NCI-H2081 (cell line): ENCODE measurements at regions not wholly inside any gene's neighbourhood (a gene's known extent, or its start where the extent isn't known, plus 50 kb on each side); places are given as distances from the start of the nearest gene placed in this dataset.

Experiments
- DNase-seq, 2 experiments: peaks; one replicate each; lab custom pipeline; 2025; lab: John Stamatoyannopoulos, UW

DNA sequence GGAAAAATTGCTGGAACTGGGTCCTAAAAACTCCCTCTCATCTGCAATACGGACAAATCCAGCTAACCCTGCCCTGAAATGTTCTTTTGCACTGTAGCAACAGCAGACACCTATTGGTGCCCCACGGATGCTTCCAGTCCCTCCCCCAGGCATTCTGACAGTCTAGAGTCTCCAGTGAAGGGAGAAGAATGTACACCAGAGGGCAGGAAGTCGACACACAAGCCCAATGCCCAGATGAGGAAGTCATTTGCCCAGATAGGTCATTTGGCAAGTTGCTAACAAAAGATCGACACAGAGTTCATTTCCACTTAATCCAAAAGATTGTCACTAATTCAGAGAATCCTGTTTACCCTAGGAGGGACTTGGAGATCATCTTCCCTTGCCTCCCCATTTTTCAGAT is 293.0 kb upstream of the PRDM1 start:
- DNase-seq, result no peak

DNA sequence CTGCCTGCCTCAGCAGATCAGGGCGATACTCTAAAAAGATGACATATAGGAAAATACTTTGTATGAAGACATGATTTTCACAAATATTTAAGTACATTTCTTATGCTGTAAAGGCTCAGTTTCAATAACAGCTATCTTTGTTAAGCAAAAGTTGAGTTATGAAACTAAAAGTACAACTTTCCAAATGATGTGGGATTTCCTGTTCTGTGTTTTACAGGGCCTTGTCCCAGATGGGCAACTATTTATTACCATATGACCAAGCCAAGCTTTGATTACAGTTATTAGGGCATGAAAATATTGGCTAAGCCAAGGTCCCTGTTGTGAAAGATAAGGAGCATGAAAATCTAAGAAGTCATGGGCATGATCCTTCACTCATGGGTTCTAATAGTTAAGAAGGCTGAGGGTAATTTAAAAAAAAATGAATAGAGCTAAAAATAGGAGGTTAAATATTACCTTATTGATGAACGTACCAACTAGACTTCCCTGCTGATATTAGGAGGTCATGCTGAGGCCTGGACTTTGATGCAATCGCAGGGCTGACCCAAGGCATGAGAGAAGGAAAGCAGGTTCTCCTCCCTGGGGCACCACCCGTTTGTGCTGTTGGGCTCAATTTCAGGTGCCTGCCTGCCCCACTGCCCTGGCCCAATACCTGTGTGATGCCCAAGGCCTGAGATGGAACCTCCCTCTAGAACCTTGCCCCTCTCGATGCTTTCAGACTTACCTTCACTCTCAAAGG is 294.4 kb upstream of the PRDM1 start:
- DNase-seq, result no peak

DNA sequence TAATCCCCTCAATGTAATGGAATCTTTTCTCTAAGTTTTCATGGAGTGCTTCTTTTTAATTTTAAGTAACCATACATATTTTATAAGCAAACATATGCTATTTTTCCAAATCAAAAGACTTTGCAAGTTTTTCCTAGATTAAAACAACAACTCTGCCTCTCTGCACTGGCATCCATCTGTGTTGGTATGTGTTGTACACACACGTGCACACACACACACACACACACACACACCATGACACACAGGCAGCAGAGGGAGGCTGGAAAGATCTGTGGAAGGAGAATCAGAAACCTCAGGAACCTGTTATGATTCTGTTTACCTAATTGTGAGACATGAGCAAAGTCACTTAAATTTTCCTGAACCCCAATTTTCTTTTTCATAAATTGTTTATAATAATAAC is 295.0 kb upstream of the PRDM1 start:
- no peak for DNase-seq

DNA sequence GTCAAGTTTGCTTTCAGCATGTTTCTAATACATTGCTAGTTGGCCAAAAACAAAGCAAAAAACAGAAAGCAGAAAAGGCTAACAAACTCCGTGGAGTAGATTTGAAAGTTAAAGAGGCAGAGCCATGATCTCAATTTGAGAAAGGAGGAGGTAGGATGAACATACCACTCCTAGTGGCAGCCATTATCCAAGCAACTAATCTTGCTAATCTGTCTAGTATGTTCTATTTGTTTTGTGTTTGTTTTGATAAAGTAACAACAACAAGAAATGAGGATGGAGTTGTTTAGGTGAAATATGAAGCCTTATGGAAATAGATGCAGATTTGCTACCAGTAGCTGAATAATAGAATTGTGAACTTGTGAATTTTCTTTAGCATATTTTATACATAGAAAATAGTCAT is 295.5 kb upstream of the PRDM1 start:
- DNase-seq, result no peak

DNA sequence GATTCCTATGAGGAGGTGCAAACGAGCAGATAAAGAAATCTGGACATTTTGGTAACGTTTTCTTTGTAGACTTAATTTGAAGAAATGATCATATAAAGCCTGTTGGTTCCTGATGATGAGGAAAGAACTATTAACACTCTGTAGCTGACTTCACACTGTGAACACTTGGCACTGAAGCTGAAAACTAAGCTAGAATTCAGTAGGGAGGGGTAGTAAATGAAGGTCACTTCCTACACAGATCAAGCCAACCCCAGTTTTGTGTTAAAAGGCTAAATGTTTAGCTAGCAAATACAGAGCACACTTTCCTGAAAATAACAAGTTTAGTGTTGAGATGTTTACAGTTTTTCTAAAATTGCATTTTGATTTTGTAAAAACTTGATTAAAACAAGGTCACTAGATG is 296.2 kb upstream of the PRDM1 start:
- DNase-seq, result no peak

DNA sequence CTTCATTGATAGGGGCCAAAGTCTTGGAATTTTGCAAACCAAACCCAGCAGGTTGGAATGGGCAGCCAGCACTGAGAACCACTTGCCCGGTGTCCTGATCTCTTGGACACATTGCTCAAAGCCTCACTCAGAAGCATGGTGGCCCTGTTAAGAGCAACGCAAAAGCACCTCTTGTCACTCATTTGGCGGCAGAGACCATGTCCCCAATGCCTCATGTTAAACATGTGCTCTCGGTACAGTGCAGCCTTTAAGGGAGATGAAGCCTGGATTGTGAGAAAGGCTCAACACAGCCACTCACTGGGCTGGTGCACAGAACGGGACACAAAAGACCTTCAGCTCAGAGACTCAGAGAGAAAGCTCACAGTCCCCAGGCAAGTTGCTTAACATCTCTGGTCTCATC is 298.4 kb upstream of the PRDM1 start:
- no peak for DNase-seq

DNA sequence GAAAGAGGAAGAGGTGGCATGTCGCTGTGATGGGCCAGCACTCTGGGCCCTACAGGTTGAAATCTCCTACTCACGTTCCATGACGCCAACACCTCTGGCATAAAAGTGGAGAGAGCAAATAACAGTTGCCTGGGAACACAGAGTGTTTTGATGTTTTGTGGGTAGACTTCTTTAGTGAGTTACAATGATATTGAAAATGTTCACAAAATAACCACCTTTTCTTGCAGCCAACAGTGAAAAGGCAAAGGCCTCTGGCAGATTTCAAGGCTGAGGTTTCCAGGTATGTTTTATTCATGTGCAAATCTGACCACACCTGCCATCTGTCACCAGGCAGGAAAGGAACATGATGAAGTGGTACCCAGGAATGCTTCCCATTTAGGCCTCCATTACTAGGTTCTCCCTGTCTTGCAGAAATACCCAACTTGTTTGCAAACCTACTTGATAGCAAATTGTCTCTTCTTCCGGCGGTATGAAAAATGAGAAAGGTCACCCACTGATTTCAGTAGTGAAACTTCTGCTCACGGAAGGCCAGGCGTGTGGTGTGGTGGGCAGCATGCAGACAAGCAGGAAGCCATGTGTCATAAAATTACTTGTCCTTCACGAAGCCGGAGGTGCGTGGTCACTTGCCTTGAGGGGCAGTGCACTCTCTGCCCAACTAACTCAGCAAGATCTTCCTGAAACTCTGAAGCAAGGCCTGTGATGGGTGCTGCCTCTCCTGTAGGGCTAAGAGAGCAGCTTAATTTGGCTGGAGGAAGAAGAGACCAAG is 299.1 kb upstream of the PRDM1 start:
- no peak for DNase-seq

DNA sequence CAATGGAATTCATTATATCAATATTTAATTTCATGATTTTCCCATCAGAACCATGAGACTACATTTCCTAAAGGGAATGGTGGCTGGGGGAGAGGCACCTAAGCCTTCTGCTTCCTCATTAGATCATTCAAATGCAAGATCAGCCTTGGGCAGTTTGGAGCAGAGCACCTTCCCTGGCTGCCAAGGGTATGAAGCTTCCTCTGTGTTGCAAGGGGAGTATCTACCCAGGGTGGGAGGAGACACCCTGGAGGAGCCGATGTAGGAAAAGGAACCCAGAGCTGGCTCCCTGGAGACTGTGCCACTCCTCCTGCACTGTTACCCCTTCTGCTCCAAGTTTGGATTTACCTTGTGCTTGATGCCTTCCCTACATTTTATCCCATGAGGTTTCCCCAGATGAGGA is 299.7 kb upstream of the PRDM1 start:
- no peak for DNase-seq

DNA sequence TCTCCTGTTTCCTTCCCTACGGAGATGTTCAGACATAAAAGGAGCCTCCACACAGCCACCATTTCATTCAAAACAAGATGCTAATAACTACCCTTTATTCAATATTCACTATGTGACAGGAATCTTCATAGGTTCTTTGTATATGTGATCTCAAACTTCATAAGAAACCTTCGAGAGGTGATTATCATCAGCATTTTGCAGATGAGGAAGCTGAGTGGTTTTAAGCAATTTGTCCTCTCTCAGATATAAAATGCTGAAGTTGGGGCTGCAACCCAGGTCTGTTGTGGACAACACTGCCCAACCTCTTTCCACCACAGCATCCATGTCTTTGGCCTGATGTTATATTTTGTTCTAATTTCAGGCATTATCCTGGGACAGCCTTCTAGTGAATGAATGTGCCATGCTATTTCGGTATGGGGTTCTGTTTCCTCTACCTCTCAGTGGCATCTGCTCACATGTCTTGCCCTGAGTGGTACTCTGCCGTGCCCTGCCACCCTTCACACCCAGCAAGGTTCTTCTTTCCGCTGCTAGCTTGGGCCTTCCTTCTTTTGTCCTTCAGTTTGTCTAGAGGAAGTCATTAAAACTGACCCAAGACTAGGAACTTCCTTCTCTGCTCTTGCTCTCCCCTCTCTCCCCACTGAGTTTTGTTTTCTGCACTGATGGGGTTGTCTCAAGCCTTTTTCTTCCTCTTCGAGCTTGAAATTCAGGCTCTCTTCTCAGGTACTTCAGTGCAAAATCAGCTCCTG is 300.9 kb upstream of the PRDM1 start:
- DNase-seq, result no peak

DNA sequence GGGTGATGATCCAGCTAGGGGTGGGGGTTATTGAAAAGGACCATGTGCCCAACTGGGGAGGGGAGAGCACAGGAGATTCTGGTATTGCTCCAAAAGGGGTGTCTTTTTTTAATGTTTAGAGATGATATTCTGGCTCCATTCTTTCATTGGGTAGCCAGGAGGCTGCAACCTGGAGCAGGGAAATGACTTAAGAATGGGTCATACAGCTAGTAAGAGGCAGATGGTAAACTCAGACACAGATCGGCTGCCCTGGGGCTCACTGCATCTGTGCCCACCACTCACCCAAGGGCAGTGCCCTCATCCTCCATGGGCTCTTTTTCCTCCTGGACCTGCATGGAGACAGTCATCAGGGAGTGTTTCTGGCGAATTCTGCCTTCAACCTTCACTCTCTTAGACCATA is 302.0 kb upstream of the PRDM1 start:
- no peak for DNase-seq

DNA sequence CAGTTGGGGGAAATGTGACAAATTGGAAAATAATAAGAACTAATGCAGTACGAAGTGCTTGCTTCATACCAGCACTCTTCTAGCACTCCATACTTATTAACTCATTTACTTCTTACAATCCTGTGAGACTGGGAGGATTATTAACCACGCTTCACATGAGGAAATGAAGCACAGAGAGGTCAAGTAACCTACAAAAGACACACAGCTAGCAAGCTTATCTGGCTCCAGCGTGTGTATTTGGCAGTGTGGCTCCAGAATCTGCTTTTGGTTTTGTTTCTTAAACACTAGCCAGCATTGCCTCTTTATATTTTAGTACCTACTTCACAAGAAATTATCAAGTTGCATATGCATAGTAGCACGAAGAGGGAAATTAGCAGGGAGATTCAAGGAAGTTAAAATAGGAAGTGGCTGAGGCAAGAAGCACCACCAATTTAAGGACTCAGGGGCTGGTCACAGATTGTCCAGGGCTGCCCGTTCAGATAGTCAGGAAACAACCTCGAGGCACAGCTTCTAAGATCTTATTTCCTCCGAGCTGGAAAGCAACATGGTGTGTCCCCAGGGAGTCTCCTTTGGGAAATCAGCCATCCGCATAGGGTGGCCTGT is 302.7 kb upstream of the PRDM1 start:
- DNase-seq, result no peak

DNA sequence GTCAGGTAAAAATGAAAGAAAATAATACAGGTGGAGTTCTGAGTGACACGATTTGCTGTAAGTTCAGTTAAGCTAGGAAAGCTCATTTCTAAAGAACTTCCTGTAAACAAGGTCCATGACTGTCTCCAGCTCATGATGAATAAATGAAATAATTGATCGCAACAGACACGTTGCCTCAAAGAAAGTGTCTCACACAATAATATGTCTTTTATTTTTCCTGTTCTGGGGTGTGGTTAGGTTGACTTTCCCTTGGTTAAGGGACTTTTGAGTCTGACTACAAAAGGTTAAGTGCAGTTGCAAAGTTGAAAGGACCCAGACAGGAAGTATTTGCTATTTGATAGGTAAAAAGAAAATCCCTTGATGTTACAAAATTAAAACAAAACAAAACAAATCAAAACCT is 304.2 kb upstream of the PRDM1 start:
- no peak for DNase-seq

DNA sequence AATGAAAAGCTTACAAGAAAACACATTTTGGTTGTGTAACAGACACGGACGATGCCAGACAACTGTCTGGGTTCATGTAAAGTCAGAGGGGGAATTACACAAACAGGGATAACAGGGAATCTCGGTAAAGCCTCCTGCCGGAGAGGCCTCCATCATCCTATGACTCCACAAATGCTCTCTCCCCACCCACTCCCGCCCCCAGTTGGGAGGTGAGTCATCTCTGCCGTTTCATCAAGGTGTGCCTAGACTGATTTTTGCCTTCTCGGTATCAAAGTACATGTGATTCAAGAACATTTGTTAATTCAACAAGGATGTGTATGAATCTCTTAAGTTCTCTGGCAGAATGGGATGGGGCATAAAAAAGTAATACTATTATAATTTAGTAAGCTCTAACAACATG is 304.9 kb upstream of the PRDM1 start:
- no peak for DNase-seq

DNA sequence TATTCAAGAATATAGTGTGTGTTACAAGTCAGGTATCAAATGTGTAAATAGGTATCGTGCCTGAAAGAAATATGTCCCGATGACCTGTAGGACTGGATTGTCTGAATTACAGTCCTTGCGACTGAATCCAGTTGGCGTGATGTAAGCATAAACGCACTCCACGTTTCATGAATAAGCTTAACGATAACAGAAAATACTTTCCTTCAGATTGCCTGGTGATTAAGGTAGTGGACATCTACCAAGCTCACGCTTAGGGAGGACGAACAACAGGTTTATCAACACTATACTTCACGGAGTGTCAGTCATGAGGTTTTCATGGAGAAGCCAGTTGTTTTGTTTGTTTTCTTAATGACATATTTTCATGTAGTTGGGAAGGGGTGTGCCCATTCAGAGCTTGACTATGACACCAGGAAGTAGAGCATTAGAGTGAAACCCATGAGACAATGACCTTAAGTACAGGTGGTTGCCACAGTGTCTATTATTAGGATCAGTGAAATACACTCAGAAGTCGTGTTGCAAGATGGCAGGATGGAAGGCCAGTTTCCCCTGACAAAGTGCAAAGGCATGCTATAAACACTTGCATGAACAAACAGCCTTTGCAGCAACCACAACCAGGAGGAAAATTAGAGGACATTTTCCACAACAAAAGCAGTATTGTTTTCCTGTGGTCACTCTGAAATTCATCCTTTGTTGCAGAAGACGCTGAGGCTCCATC is 305.8 kb upstream of the PRDM1 start:
- DNase-seq, result no peak

DNA sequence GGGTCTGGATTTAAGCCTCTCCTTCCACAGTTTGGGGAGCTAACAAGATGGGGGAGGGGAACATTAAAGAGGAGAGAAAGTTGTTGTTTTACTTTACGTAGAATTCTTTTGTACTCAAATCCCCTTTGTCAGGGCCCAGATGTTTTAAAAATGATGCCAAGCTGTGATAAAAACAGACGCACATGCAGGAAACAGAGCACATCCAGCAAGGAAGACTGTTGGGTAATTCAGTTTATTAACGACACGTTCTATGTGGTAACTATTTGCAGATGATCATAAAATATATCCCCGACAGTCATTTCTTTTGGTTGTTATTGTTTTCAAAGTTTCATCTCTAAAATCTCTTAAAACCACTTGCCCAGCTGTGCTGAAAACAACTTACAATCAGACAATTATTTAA is 307.0 kb upstream of the PRDM1 start:
- no peak for DNase-seq

DNA sequence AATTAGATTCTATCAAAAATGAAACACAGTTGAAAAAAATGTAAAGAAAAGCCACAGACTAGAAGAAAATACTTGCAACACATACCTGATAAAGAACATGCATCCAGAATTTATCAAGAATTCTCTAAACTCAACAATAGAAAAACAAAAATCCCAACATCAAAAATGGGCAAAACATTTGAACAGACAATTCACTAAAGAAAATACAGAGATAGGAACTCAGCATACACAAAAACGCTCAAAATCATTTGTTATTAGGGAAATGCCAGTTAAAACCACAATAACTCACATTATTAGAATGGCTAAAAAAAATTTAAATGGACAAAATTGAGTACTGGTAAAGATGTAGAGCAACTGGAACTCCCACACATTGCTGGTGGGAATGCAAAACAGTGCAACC is 311.0 kb upstream of the PRDM1 start:
- DNase-seq, result no peak

DNA sequence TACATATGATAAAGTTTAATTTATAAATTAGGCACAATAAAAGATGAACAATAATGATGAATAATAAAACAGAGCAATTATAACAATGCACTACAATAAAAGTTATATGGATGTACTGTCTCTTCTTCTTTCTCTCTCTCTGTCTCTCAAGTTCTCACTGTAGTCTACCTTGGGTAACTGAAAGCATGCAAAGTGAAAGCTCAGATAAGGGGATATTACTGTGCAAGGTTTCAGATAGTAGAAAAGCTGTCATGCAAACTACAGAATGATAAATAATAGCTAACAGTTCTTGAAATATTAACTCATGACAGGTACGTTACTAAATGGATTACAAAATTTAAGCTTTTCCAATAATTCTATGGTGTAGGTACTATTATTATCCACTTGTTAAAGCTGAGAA is 311.9 kb upstream of the PRDM1 start:
- DNase-seq, result no peak

DNA sequence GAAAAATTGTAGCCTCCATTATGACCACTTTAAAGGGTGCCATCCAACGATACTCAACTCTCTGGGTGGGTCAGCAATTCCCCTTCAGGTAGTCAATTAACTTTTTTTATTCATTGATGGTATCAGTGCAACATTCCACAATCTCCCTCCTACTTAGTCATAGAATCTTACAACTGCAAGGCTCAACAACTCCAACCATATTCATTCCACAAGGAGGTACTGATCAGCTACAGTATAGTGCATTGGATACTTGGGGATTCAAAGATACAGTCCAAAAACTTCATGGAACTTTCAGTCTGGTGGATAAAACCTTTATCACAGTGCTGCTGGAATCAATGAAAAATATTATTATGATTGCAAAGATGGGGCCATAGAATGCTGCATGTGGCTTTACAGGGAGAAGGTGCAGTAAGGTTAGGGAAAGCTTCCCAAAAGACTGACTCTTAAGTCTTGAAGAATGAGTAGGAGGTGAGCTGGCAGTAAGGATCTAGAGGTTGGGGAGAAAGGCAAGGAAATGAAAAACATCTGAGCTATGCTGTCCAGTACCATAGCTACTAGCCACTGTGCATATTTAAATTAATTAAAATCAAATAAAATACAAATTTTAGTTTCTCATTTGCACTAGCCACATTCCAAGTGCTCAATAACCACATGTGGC is 314.7 kb upstream of the PRDM1 start:
- DNase-seq, result no peak

DNA sequence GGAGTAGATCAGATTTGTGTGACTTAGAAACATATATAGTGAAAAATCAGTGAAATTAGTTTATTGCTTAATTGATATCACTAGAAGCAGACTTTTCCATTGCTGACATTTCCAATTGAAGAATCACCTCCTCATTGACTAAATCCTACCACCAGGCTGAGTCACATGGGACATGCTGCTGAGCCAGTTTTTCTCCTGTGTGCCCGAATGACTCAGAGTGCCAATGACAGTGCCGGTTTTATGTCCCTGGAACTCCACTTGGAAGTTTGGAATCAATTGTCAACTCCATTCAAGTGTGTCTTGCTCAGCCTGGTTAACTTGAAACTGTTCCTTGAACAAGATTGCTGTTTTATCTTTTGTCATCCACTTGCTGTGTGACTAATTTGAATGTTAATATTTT is 316.1 kb upstream of the PRDM1 start:
- no peak for DNase-seq

DNA sequence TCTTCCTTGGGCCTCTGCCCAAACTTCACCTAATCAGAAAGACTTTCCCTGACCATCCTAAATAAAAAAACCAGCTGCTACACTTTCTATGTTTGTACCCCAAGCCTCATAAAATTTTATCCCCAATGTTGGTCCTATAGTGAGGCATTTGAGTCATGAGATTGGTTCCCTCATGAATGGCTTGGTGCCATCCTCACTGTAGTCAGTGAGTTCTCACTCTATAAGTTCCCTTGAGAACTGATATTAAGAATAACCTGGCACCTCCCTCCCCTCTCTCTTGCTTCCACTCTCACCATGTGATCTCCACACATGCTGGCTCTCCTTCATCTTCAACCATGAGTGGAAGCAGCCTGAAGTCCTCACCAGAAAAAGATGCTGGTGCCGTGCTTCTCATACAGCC is 316.9 kb upstream of the PRDM1 start:
- no peak for DNase-seq

DNA sequence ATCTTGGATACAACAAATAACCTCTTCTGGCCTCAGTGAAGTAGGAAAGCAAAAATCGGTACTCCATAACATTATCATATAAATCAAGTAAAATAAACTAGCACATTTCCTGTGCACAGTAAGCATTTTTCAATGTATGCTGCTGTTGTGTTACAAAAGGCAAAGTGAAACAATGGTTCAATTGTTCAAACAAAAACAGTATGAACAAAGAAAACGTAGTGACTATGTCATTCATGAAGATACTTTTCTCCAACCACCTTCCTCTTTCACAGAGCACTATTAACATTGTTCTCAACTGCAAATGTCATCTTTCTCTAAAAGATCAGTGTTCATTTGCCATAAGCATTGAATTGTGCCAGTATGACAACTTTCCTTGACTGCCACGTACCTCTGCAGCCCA is 318.6 kb upstream of the PRDM1 start:
- DNase-seq, result no peak

DNA sequence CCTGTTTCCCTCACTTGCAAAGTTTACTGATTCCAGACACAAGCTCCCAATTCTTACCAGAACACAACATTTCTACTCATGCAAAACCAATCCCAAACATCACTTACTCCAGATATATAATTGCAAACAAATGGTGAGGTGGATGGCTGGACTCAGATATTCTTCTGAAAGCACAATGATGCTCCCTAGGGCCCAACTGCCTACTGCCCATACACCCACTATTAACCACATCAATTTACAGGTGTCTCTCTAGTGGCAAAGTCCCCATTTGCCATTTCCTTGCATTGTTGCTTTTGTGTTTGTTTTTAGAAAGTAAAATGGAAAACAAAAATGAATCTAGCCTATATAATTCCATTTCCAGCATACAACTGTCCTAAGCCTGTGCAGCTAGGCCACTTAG is 320.9 kb upstream of the PRDM1 start:
- DNase-seq, result no peak
